H54 (cell line): ENCODE measurements at regions not wholly inside any gene's neighbourhood (a gene's known extent, or its start where the extent isn't known, plus 50 kb on each side); places are given as distances from the start of the nearest gene placed in this dataset.

Source experiments
- DNase-seq: peaks from one replicate; pipeline ENCODE4 v3.0.0; 2011; ENCODE audit warnings: low spot score, mixed read lengths; ENCODE audit not compliant: insufficient read length
- FAIRE-seq: peaks from 3 replicates; lab custom pipeline; 2011; peaks lifted over from hg19 to GRCh38; lab: Jason Lieb, UNC
- POLR2A ChIP-seq: IDR thresholded peaks from 2 replicates; pipeline ENCODE4 v1.6.1; 2011; ENCODE audit warnings: low read depth, mild to moderate bottlenecking, low read length

GRCh38 chr20:6606651-6607050, 160.8 kb upstream of the BMP2 start:
- FAIRE-seq: no peak
- TF ChIP-seq POLR2A: no peak
- no peak for DNase-seq

DNA sequence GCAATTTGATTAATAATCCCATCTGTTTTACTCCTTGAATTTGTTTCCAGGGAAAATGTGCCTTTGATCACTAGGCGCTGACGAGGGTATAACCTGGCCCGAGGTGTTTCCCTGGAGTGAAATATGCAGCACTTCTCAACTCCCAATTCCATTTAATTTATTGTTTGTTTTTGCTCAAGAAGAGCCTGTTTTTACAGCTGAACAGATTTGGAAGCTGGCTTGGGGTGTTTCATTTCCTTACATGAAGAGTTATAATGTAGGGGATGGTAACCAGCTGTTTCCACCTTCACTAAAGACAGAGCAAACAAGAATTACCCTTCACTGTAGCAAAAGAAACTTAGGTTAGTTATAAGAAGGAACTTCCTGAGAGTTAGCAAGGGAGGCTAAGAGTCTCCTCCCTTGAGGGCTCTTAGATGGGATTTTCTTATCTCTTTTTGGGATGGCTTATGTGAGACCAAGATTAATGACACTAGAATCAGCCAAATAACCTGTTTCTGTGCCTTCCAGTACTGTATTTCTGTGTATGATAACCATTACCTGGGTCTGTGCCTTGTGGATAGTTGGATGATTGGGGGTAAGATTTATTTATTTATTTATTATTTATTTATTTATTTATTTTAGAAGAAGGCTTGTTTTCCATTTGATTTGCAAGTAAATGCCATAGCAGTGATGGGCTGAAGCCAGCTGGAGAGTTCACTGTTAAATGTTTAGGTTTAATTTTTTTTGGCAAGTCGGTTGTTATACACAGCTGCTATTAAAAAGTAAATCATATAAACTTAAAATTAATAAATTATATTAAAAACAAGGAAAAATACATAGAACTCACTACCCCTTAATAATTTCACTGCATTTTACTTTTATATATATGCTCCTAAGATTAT, 162.2 kb upstream of the BMP2 start:
- DNase-seq (no peak), FAIRE-seq (no peak)
- no peak for TF ChIP-seq POLR2A

- no peak for FAIRE-seq
- no peak for TF ChIP-seq POLR2A
- DNase-seq: no peak
Observed at GRCh38 chr20:6604179-6604578, 163.3 kb upstream of the BMP2 start.

DNA sequence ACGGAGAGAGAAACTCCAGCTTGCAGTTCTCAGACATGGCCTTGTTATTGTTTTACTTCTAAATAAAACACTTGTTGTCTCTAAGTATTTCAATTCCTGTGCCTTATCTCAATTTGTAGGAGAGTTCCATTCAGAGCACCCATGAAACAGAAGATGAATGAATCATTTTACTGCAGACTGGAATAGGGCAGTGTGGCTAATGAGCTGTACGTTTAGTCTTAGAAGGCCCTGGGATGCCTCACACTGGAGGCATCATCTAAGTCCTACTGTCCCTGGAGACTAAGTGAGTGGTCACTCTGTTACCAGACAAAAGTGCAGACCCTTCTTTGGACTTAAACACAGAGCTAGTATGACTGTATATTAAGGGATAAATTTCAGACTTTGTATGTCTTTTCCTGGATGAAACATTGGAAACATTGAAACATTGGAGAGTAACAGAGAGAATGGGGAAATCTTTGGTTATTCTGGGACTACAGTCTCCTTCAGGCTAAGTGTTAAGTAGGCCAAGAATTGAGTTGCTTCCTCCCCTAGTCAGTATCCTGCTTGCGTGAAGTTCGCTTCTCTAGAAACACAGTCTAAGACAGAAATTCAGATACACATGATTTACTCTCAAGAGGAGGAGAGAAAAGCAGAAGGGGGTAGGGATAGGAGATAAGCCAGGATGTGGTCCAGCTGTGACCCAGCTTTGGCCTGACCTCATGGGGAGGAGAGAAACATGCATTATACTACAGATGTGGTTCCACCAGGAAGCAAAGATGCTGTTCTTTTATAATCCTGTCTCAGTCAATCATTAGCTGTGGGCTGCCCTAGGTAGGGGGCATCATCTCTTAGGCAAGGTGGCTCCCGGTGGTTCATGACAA, 167.4 kb upstream of the BMP2 start:
- no peak for DNase-seq
- FAIRE-seq: no peak
- no peak for TF ChIP-seq POLR2A

DNA sequence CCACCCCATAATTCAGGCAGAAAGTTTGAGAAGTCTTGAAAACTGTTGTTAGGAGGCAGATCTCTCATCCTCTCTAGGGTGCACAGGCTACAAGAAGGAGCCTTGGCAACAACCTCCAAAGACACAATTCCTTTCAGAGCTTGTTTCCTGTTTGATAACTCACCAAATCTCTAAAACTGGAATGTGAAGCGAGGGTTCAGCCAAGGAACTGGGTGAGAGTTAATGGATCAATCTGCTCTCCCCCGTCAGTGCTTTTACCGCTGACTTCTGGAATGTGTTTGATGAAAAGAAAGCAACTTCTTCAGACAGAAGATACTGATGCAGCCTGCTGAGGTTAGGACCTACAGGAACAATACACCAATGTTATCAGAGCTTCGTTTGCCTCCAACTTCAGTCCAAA, 171.8 kb upstream of the BMP2 start:
- FAIRE-seq (no peak), DNase-seq (no peak)
- no peak for TF ChIP-seq POLR2A

GRCh38 chr20:6590891-6591637, 176.4 kb upstream of the BMP2 start:
- DNase-seq (no peak), FAIRE-seq (no peak)
- TF ChIP-seq POLR2A: no peak

GRCh38 chr20:6588296-6588695, 179.2 kb upstream of the BMP2 start:
- no peak for TF ChIP-seq POLR2A
- no peak for FAIRE-seq
- no peak for DNase-seq

DNA sequence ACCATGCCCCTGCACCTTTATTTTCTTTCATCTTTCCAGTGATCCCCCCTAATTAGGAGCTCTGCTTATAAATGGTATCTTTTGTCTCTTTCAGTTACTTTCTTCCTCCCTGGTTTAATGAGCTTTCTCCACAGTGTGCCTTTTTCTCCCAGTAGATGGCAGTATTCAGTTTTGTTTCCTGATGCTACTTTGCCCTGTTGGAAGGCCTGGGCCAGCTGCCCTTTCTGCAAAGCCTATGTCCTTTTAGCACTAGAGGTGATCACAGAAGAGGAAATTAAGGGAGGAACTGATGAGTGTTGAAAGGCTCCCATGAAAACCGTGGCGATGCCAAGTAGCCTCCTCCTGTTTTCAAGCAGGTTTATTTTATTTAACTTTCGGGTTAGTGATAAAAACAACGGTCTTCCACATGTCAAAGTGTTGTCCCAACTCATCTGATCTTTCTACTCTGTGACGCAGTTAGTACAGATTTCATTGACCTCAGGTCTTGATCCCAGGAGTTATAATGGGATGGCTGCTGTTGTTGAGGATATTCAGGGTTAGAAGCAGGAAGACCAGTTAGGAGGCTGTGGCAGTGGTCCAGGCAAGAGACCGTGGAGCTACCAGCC, 184.2 kb upstream of the BMP2 start:
- TF ChIP-seq POLR2A: no peak
- FAIRE-seq (peak; percentile 81), DNase-seq (peak; percentile 4)

GRCh38 chr20:6582449-6582848, 185.0 kb upstream of the BMP2 start:
- DNase-seq (no peak), FAIRE-seq (no peak)
- no peak for TF ChIP-seq POLR2A

- no peak for TF ChIP-seq POLR2A
- no peak for FAIRE-seq
- DNase-seq: no peak
Observed at GRCh38 chr20:6580486-6580885, 187.0 kb upstream of the BMP2 start.

DNA sequence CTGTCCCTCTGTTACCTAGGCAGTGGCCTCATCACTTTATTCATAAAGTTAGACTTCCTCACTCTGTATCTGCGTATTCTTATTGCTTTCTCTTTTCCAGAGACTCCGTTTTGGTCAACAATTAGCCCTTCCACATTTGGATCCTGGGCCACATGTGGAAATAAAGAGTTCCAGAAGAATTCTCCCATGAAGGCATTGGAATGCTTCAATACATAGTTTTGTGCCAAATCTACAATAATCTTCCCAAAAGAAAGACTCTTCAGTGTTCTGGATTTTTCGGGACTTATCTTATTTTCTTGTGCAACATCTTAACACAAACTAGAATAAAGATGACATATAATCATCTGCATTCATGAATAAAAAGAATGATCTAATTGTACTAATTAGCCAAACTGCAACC, 187.7 kb upstream of the BMP2 start:
- FAIRE-seq (no peak), DNase-seq (no peak)
- no peak for TF ChIP-seq POLR2A

DNA sequence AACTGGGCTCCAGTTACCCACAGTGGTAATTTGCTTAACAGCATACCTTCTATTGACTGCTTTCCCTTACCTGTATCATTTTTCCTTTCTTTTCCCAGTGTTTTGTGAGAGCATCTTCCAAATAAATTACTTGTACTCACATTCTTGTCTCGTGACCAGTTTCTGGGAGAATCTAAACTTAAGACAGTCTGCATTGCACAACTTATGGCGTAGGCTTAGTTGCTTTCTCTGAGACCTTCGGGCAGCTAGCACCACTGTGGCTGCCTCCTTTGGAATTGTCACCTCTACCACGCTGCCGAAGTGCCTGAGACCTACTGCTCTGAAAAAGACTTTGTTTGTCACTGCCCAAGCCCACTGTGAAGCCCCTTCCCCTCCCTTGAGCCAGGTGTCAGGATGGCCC, 188.1 kb upstream of the BMP2 start:
- no peak for TF ChIP-seq POLR2A
- FAIRE-seq: no peak
- no peak for DNase-seq

DNA sequence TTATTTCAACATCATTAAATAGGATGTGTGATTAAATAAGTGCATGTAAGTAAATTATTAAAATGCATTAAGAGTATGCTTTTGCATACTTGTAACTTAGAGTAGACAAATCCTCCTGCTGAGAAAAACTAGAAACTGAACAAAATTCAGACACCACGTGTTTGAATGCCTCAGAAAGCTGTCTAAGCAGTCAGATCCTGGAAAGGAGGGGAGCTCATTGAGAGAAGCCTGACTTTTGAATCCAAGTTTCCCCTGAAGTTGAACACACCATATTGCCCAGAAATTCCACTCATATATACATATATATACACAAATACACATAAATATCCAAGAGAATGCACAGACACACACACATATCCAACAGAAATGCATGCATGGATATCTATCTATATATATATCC, 190.0 kb upstream of the BMP2 start:
- no peak for FAIRE-seq
- no peak for DNase-seq
- no peak for TF ChIP-seq POLR2A

GRCh38 chr20:6576726-6577125, 190.8 kb upstream of the BMP2 start:
- DNase-seq (no peak), FAIRE-seq (no peak)
- TF ChIP-seq POLR2A: no peak
